Smooth muscle cell (in vitro differentiated cells): ENCODE measurements at regions not wholly inside any gene's neighbourhood (a gene's known extent, or its start where the extent isn't known, plus 50 kb on each side); places are given as distances from the start of the nearest gene placed in this dataset.

ENCODE experiments used
- DNase-seq: peaks from one replicate; lab custom pipeline; 2025; ENCODE audit not compliant: unreplicated experiment; lab: John Stamatoyannopoulos, UW
- H2AFZ ChIP-seq: fragments of 200-600 bp; sonication (generic); 2 replicates; pipeline ENCODE4 v1.6.0; 2016; ENCODE audit warnings: antibody characterized with exemption, low read depth, mild to moderate bottlenecking
- H3F3A ChIP-seq: fragments of 200-600 bp; sonication (generic); 2 replicates; pipeline ENCODE4 v1.6.0; 2017; ENCODE audit warnings: antibody characterized with exemption, low read depth
- H3K27ac ChIP-seq: fragments of 200-600 bp; sonication (generic); 2 replicates; pipeline ENCODE4 v1.5.1; 2016; ENCODE audit warnings: low read depth, mild to moderate bottlenecking
- H3K27me3 ChIP-seq: fragments of 200-600 bp; sonication (generic); 2 replicates; pipeline ENCODE4 v1.6.1; 2016; ENCODE audit warnings: low read depth, mild to moderate bottlenecking
- H3K36me3 ChIP-seq: fragments of 200-600 bp; sonication (generic); 2 replicates; pipeline ENCODE4 v1.5.1; 2016; ENCODE audit warnings: low read depth
- H3K4me1 ChIP-seq: fragments of 200-600 bp; sonication (generic); 2 replicates; pipeline ENCODE4 v1.5.1; 2016; ENCODE audit warnings: low read depth
- H3K4me2 ChIP-seq: fragments of 200-600 bp; sonication (generic); 2 replicates; pipeline ENCODE4 v1.6.0; 2016; ENCODE audit warnings: mild to moderate bottlenecking
- H3K4me3 ChIP-seq: fragments of 200-600 bp; sonication (generic); 2 replicates; pipeline ENCODE4 v1.5.1; 2016; ENCODE audit warnings: mild to moderate bottlenecking
- H3K79me2 ChIP-seq: fragments of 200-600 bp; sonication (generic); 2 replicates; pipeline ENCODE4 v1.6.0; 2016; ENCODE audit warnings: low read depth, mild to moderate bottlenecking
- H3K9ac ChIP-seq: fragments of 200-600 bp; sonication (generic); 2 replicates; pipeline ENCODE4 v1.6.0; 2016; ENCODE audit warnings: low read depth
- H3K9me3 ChIP-seq: fragments of 200-600 bp; sonication (generic); replicated peaks from 2 replicates; pipeline ENCODE4 v1.5.1; 2016; ENCODE audit warnings: low read depth
- H4K20me1 ChIP-seq: fragments of 200-600 bp; sonication (generic); 2 replicates; pipeline ENCODE4 v1.6.0; 2016; ENCODE audit warnings: low read depth
- CTCF ChIP-seq: fragments of 200-600 bp; sonication (generic); IDR thresholded peaks from 2 replicates; pipeline ENCODE4 v1.5.1; 2017; ENCODE audit warnings: borderline replicate concordance, mild to moderate bottlenecking, antibody characterized with exemption; ENCODE audit not compliant: insufficient read depth, poor library complexity, severe bottlenecking
- WGBS: methylation state at CpG from one replicate; pipeline ENCODE4 v1.1.7; 2016; ENCODE audit warnings: low lambda C conversion rate; 5-methylcytosine and 5-hydroxymethylcytosine counted together

- Histone ChIP-seq H3K79me2 (no peaks in the 10 kb centered on the region), H3K36me3 (no peaks in the 10 kb centered on the region), H3K9ac (no peak overlapping the region), H3K27me3 (no peaks in the 10 kb centered on the region), H3K4me3 (no peak overlapping the region), H3K4me2 (peak overlapping the region; percentile 76), H3F3A (peaks cover 29% of the 10 kb centered on the region), H2AFZ (peak overlapping the region; percentile 32), H4K20me1 (no peaks in the 10 kb centered on the region), H3K9me3 (no peaks in the 10 kb centered on the region), H3K27ac (peak overlapping the region; percentile 76), H3K4me1 (peaks cover 30% of the 10 kb centered on the region)
- WGBS = 46% methylated on average over 1 of the region's 1 CpG
- TF ChIP-seq CTCF = no peak
- DNase-seq = no peak
Observed at GRCh38 chr13:33524086-33524485, 238.5 kb upstream of the STARD13 start.

GRCh38 chr13:33525763-33526162 is 240.2 kb upstream of the STARD13 start:
- H3K27ac ChIP-seq = no peak overlapping the region
- H3K9ac ChIP-seq = no peak overlapping the region
- H3K4me3 ChIP-seq = no peak overlapping the region
- H3K79me2 ChIP-seq = no peaks in the 10 kb centered on the region
- H3K9me3 ChIP-seq = no peaks in the 10 kb centered on the region
- no peak overlapping the region for H3K4me2 ChIP-seq
- H3K4me1 ChIP-seq = peaks cover 24% of the 10 kb centered on the region
- H3K27me3 ChIP-seq = no peaks in the 10 kb centered on the region
- no peak for TF ChIP-seq CTCF
- H3K36me3 ChIP-seq = no peaks in the 10 kb centered on the region
- DNase-seq = no peak
- WGBS = 96% methylated on average over 4 of the region's 4 CpGs
- H3F3A ChIP-seq = peaks cover 15% of the 10 kb centered on the region
- no peaks in the 10 kb centered on the region for H4K20me1 ChIP-seq
- no peak overlapping the region for H2AFZ ChIP-seq

GRCh38 chr13:33526718-33527117 is 241.2 kb upstream of the STARD13 start:
- no peak for DNase-seq
- Histone ChIP-seq H3K9ac (no peak overlapping the region), H3K9me3 (no peaks in the 10 kb centered on the region), H3K4me1 (peaks cover 15% of the 10 kb centered on the region), H2AFZ (peak overlapping the region; percentile 17), H3K27ac (no peak overlapping the region), H3K4me2 (no peak overlapping the region), H4K20me1 (no peaks in the 10 kb centered on the region), H3K36me3 (no peaks in the 10 kb centered on the region), H3K27me3 (no peaks in the 10 kb centered on the region), H3K79me2 (no peaks in the 10 kb centered on the region), H3K4me3 (no peak overlapping the region), H3F3A (peaks cover 6% of the 10 kb centered on the region)
- no peak for TF ChIP-seq CTCF
- 92% methylated on average over 3 of the region's 3 CpGs for WGBS

GRCh38 chr13:33528896-33529295 is 243.3 kb upstream of the STARD13 start:
- no peak for TF ChIP-seq CTCF
- Histone ChIP-seq H3K27me3 (no peaks in the 10 kb centered on the region), H3F3A (no peaks in the 10 kb centered on the region), H2AFZ (no peak overlapping the region), H3K4me3 (no peak overlapping the region), H4K20me1 (no peaks in the 10 kb centered on the region), H3K79me2 (no peaks in the 10 kb centered on the region), H3K36me3 (no peaks in the 10 kb centered on the region), H3K27ac (no peak overlapping the region), H3K9ac (no peak overlapping the region), H3K4me1 (peaks cover 10% of the 10 kb centered on the region), H3K4me2 (no peak overlapping the region), H3K9me3 (no peaks in the 10 kb centered on the region)
- no peak for DNase-seq
- WGBS = 96% methylated on average over 2 of the region's 2 CpGs
